Esophagus (tissue), 2 donors: ENCODE measurements at regions not wholly inside any gene's neighbourhood (a gene's known extent, or its start where the extent isn't known, plus 50 kb on each side); places are given as distances from the start of the nearest gene placed in this dataset.

Source experiments
- H3K27ac ChIP-seq, 2 donors: one replicate each; pipeline ENCODE4 v1.5.1; 2013; ENCODE audit warnings: low read depth in 2 of 2, mild to moderate bottlenecking in 2 of 2, inconsistent platforms in 1 of 2, low read length in 1 of 2, moderate library complexity in 1 of 2
- H3K27me3 ChIP-seq, 2 donors: one replicate each; pipeline ENCODE4 v1.6.1; 2013; ENCODE audit warnings: low read length in 2 of 2, control low read depth in 1 of 2, mild to moderate bottlenecking in 1 of 2; ENCODE audit not compliant: insufficient read depth in 2 of 2, control insufficient read depth in 1 of 2
- H3K36me3 ChIP-seq, 2 donors: one replicate each; pipeline ENCODE4 v1.6.1; 2013; ENCODE audit warnings: low read length in 1 of 2; ENCODE audit not compliant: control insufficient read depth in 2 of 2, insufficient read depth in 2 of 2
- H3K4me1 ChIP-seq, 2 donors: one replicate each; pipeline ENCODE4 v1.6.1; 2013; ENCODE audit warnings: low read length in 1 of 2; ENCODE audit not compliant: control insufficient read depth in 2 of 2, insufficient read depth in 2 of 2
- H3K4me3 ChIP-seq, 2 donors: one replicate each; pipeline ENCODE4 v1.5.1; 2013; ENCODE audit warnings: low read length in 2 of 2, mild to moderate bottlenecking in 2 of 2, low read depth in 1 of 2, moderate library complexity in 1 of 2
- H3K9me3 ChIP-seq, 2 donors: one replicate each; pipeline ENCODE4 v1.6.1; 2013; ENCODE audit warnings: mild to moderate bottlenecking in 2 of 2, low read depth in 1 of 2, low read length in 1 of 2, moderate library complexity in 1 of 2; ENCODE audit not compliant: control insufficient read depth in 2 of 2, insufficient read depth in 1 of 2
- WGBS, 2 donors: extraction: QIAGEN DNeasy Blood & Tissue Kit; methylation state at CpG; one replicate each; pipeline ENCODE4 v1.1.7; 2013; 5-methylcytosine and 5-hydroxymethylcytosine counted together
- donor health status: healthy with polysubstance abuse.
- donor health status: Bipolar disorder and iron deficiency.

- H3K4me1 ChIP-seq, result no peaks in the 10 kb centered on the region
- no peak overlapping the region for H3K4me3 ChIP-seq
- H3K36me3 ChIP-seq, result no peaks in the 10 kb centered on the region
- no peaks in the 10 kb centered on the region for H3K9me3 ChIP-seq
- H3K27ac ChIP-seq, result peak overlapping the region; percentile 21 to 52
- 53 to 71% methylated on average over 3 of the region's 3 CpGs for WGBS, 2 donors
- H3K27me3 ChIP-seq, result no peaks in the 10 kb centered on the region
Measured at GRCh38 chr1:173113015-173113741, 62.4 kb upstream of the TNFSF18 start.

- no peaks in the 10 kb centered on the region for H3K36me3 ChIP-seq
- no peaks in the 10 kb centered on the region for H3K4me1 ChIP-seq
- no peak overlapping the region for H3K27ac ChIP-seq
- no peaks in the 10 kb centered on the region for H3K27me3 ChIP-seq
- H3K9me3 ChIP-seq, result no peaks in the 10 kb centered on the region
- no peak overlapping the region for H3K4me3 ChIP-seq
Measured at GRCh38 chr1:173112129-173112528, 61.4 kb upstream of the TNFSF18 start.

GRCh38 chr1:173107696-173108095, 57.0 kb upstream of the TNFSF18 start:
- Histone ChIP-seq H3K9me3 (peaks cover 8 to 9% of the 10 kb centered on the region in 2 donors), H3K27me3 (no peaks in the 10 kb centered on the region), H3K36me3 (no peaks in the 10 kb centered on the region), H3K4me1 (no peaks in the 10 kb centered on the region), H3K4me3 (no peak overlapping the region), H3K27ac (no peak overlapping the region)
- 92 to 95% methylated on average over 2 of the region's 2 CpGs for WGBS, 2 donors

- no peak overlapping the region for H3K27ac ChIP-seq
- H3K27me3 ChIP-seq, result no peaks in the 10 kb centered on the region
- H3K4me3 ChIP-seq, result no peak overlapping the region
- WGBS, 2 donors, result 97 to 100% methylated on average over 2 of the region's 2 CpGs
- no peaks in the 10 kb centered on the region for H3K36me3 ChIP-seq
- peaks cover 8 to 9% of the 10 kb centered on the region in 2 donors for H3K9me3 ChIP-seq
- H3K4me1 ChIP-seq, result no peaks in the 10 kb centered on the region
Measured at GRCh38 chr1:173103006-173103405, 52.3 kb upstream of the TNFSF18 start.

- no peak overlapping the region for H3K27ac ChIP-seq
- H3K4me3 ChIP-seq, result no peak overlapping the region
- 63 to 66% methylated on average over 1 of the region's 1 CpG for WGBS, 2 donors
- no peaks in the 10 kb centered on the region for H3K4me1 ChIP-seq
- H3K9me3 ChIP-seq, result peaks cover 8 to 9% of the 10 kb centered on the region in 2 donors
- H3K36me3 ChIP-seq, result no peaks in the 10 kb centered on the region
- no peaks in the 10 kb centered on the region for H3K27me3 ChIP-seq
Measured at GRCh38 chr1:173101589-173101988, 50.8 kb upstream of the TNFSF18 start.

GRCh38 chr1:173100476-173101107, 49.9 kb upstream of the TNFSF18 start:
- Histone ChIP-seq H3K27me3 (no peaks in the 10 kb centered on the region), H3K4me3 (no peak overlapping the region), H3K4me1 (no peaks in the 10 kb centered on the region), H3K9me3 (peaks cover 8 to 9% of the 10 kb centered on the region in 2 donors), H3K27ac (no peak overlapping the region), H3K36me3 (no peaks in the 10 kb centered on the region)
- WGBS, 2 donors, result 98 to 99% methylated on average over 1 of the region's 1 CpG
